CD4-positive, alpha-beta T cell treated with Interleukin-15 for 4 hours (primary cell): ENCODE measurements at regions not wholly inside any gene's neighbourhood (a gene's known extent, or its start where the extent isn't known, plus 50 kb on each side); places are given as distances from the start of the nearest gene placed in this dataset.
"Not testable (repeated sequence)": the region's sequence is repeated elsewhere in the genome, so short reads cannot be mapped to it uniquely, and the experiment has no call there.

Source experiments
- DNase-seq: peaks from one replicate; pipeline ENCODE4 v3.0.0-alpha.2; 2020; ENCODE audit warnings: low spot score

DNA sequence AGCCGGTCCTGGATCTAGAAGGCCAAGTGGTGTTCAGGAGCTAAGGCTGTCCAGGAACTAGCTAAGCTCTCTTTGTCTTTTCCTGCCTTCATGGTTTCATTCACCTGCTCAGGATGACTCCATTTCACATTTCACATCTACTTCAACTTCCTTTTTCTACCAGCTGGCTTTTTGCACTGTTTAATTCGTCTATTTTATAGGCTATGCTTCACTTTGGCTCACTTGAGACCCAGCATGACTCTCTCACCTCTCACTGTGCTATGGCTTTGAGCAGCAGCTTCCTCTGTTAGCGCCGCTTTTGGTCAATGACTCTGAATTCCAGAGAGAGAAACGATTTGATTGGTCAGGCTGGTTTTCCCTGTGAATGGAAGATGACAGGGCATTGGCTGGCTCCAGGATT, 213.5 kb upstream of the CLNK start:
- DNase-seq = no peak

DNA sequence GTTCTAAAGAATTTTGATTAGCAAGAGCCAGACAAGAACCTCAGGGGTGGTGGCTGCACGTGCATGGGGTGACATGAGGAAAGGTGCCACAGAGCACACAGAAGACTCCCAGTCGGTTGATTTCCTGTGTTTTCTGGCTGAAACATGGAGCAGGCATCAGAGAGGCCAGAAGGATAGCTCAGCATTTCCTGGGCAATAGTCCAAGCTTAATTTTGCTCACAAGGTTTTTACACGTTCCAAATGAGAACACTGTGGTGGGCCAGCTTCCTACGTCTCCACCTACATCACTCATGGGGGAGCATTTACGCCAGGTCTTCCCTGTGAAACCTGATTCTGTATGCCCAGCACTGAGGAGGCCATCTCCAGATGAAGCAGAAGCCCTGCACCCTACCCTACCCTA, 212.5 kb upstream of the CLNK start:
- DNase-seq = no peak

DNA sequence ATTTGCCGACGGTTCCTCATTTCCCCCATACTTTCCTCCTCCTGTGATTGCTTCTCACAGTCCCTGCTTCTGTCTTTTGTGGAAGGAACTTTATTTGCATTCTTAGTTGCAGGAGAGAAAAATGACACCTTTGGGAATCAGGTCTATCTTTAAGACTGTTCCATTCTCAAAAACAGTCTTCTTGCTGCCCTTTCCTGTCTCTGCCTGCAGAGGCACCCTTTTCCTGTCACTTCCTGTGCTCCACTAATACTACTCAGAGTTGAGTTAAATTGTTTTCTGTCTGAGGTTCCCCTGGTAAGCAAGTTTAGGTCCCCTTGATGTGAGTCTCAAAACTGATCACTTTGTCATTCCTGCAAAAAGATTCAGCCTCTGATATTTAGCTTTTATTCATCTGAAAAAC, 208.8 kb upstream of the CLNK start:
- DNase-seq = no peak

DNA sequence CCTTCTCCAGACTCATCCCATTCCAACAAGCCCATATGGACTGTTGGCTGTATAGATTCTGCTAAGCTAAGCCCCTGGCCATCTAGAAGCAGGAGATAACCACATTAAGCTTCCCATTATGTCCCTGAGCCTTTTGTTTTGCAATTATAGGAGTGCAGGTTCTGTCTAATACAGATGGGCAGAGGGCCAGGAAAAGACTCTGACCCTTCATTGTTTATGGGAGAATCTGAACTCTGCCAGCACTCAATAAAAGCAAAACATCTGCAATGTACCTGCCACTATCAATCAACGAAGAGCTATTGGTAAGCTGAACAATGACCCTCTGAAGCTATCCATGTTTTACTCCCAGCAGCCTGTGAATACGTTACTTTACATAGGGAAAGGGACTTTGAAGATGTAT, 207.3 kb upstream of the CLNK start:
- DNase-seq = no peak

DNA sequence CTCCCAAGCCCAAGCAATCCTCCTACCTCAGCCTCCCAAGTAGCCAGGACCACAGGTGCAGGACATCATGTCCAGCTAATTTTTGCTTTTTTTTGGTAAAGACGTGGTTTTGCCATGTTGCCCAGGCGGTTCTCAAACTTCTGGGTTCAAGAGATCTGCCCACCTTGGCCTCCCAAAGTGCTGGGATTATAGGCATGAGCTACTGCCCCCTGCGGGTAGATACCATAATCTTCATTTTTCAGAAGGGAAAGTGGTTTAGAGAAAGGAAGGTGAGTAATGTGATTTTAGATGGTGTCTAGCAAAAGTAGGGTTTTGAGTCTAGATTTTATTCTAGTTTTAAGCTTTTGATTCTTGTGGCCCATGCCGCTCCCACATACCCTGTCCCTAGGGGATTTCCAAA, 205.3 kb upstream of the CLNK start:
- no peak for DNase-seq

DNA sequence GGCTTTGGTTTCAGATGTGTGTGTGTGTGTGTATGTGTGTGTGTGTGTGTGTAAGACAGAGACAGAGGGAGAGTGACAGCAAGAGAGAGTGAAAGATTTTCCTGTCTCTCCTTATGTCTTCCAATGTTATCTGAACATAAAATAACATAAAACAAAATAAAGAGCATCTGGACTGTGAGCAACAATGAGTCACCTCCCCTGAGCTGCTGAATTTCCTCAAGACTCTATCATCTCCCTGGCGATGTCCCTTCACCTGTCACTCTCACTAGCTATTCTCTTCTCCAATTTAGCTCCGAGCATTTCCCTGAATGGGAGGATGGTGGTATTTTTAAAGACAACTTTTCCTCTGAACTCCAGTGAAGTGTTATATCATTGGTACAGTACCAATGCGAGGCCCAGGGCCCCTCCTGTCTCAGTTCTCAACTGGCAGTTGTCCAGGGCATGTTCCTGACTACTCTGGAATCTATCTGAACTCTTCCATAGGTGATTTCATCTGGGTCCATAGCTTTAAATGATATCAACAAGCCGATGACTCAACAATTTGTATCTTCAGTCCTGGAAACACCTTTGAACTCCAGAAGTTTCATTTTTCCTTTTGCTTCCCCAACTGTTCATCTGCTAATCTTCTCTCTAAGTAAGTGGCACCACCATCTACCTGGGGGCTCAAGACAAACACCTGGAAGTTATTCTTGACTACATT, 195.0 kb upstream of the CLNK start:
- DNase-seq = no peak

DNA sequence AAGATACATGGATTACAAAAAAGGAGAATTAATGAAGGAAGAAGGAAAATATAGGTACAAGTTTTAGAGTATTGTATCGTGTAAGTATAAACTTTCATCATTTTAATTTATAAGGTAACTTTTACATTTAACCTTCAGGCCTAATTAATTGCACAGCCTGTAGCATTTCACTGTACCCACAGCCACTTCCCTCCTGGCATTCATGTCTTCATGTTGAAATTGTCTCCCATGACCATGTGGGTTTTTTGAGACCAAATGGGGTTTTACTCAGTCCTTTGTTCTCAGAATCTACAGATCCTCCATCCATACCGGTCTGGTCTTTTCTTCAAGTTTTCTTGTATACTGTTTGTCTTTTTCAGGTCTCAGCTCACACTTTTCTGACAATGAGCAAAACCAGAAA, 194.3 kb upstream of the CLNK start:
- no peak for DNase-seq

DNA sequence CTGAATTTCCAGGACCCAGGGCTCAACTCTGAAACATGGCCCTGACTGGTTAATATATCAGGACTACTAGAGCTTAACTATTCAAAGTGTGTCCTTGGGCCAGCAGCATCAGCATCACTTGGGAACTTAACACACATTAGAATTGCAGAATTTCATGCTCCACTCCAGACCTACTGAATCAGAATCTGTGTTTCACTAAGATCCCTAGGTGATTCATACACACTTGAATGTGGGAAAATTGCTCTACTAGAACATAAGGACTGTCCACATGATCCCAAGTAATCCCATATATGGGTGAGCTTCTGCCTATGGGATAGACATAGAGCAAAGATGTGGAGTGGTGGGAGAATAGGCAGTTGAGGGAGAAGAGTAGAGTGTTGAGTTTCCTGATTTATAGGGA, 192.5 kb upstream of the CLNK start:
- no peak for DNase-seq

DNA sequence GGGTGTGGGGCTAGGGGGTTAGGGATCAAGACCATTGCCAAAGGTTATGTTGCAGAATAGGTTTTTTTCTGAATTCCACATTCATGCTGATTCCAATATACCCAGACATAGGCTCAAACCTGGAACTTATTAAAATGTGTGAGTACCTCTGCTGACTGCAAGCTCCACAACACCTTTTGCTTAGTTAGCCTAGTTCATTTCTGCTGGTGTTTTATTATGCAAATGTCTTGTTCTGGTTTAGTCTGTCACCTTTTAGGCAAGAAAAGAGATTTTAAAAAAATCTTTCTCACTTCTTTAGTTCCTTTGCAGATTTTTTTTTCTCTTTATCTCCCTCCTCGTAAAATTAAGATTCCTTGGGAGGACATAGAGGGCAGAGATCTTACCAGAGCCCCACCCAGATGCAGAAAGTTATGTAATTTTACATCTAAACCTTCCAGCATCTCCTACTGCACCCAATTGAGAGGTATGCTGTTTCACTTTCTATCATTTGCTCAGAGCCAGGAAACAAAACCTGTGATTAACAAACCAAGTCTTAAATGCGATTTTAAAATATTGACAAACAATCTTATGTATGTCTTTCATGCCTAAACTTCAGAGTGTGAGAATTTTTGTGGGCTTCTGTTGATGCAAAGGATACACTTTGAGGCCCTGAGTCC, 190.7 kb upstream of the CLNK start:
- no peak for DNase-seq

DNA sequence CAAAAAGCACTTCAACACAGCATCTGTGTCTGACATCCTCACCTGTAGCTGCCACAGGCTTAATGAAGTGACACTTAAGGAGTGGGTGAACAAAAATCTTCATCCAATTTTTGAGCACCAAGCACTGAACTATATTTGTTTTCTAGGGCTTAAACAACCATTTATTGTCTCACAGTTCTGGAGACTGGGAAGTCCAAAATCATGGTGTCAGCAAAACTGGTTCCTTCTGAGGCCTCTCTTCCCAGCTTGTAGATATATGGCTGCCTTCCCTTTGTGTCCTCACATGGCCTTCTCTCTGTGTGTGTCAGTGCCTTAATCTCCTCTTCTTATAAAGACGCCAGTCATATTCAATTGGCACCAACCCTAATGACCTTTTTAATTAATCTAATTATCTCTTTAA, 189.2 kb upstream of the CLNK start:
- no peak for DNase-seq

DNA sequence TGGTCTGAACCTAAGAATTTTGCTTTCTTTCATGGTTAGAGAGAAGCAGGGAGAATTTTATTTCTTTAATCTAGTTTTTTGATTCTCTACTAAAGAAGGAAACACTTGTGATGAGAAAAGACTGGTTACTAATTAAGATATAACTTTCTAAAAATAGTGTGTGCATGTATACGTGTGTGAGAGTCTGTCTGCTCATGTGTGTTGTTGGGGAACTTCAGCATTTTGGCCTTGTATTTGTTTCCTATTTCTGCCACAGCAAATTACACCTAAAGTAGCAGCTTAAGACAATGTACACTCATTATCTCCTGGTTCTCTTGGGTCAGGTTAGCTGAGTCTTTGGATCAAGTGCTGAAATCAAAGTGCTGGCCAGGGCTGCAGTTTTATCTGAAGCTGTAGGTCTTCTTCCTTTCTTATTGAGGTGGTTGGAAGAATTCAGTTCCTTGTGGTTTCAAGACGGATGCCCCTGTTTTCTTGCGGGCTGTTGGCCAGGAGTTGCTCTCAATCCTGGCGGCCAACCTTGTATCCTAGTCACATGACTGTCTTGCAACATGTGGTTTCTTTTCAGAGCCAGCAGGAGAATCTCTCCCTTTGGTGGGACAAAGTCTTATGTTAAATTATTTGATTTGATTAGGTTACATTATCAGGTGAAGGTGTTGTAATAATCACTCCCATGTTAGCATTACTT, 188.4 kb upstream of the CLNK start:
- no peak for DNase-seq

DNA sequence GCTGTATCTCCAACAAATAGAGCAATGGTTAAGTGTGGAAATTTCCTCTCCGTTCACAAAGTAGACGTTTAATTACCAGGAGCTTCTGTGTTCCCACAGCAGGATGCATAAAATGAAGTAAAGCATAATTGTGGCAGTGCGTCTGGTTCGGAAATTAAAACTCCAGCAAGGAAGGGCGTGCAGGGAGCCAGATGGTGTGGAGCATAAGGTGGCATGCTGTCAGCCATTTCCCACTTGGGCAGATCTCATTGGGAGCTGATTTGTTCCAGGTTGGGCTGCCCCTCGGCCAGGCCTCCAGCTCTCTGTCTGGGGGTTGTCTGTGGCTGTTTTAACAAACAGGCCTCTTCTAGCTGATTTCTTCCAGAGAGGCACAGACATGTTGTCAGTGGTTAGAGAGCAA, 182.1 kb upstream of the CLNK start:
- DNase-seq = no peak

DNA sequence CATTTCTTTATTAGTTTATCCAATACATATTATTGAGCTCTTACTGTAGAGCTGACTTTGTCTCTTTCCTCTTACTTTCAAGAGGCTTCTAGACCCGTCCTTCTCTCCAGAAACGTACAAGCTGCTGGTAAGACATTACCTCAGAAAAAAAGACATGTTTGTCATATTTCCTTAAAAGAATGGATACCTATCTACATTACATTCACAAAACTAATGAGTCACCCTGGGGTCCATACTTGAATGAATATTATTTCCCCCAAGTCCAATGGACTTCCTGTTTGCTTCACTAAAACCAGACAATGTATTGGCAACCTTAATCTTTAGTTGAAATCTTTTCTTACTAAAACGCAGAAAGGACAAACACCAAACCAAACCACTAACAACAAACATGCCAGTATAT, 176.5 kb upstream of the CLNK start:
- DNase-seq = no peak

DNA sequence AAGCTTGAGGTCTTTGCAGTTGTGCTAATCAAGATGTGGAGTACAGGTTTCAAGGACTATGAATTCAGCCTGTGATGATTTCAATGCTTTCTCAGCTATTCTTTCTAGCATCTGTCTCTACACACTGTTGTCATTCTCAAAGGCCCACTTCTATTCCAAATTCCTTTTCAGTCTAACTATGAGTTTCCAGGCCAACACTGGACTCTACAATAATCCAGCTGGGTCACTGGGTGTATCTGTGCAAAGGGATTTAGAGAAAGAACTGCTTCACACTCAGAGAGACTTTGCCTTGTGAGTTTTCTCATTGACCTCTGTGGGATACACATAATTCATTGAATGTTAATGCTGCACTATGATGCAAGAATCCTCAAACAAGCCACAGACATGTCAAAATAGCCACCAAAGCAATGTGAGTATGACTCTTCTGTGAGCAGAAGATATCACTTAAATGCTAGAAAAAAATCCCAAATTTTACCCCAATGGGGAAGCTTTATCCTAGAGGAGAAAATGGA, 171.8 kb upstream of the CLNK start:
- no peak for DNase-seq

DNA sequence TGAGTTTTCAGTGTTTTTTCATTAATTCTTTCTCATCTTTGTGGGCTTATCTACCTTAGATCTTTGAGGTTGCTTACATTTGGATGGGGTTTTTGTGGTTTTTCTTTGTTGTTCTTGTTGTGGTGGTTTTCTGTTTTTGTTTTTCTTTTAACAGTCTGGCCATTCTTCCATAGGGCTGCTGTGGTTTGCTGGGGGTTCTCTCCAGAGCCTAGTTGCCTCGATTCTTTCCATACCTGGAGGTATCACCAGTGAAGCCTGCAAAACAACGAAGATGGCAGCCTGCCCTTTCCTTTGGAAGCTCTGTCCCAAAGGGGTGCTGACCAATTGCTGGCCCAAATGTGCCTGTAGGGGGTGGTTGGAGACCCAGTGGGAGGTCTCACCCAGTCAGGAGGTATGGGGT, 168.6 kb upstream of the CLNK start:
- no peak for DNase-seq

DNA sequence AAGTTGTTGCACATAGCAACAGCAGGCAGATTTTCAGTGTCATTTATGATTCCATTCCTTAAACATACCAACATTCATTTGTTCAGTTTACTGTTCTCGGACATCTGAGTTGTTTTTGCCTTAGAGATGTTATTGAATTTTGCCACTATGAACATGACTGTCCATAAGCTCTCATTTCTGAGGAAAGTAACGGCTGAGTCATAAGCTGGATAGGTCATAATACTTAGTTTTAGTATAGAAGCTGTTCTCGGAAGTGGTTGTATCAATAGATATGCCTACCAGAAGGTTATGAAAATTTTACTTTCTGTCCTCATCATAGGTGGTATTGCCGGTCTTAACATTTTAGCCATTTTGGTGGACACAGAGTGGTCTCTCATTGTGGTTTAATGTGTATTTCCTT, 157.1 kb upstream of the CLNK start:
- DNase-seq = no peak

DNA sequence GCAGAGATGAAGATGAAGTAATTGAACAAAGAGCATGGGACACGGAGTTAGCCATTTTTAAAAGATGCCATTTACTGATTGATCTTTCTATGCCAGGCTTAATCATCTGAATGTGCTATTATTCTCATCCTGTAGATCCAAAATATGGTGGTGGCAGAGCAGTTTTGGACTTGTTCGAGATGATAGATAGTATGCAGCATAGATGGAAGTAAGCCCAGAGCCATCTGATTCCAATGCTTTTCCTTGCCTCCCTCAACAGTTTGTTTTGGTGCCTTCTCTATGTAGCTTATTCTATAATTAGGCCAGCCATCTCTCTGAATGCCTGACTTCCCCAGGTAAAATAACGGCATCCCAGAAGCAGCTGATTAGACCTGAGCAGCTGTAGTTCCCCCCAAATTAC, 152.6 kb upstream of the CLNK start:
- no peak for DNase-seq

DNA sequence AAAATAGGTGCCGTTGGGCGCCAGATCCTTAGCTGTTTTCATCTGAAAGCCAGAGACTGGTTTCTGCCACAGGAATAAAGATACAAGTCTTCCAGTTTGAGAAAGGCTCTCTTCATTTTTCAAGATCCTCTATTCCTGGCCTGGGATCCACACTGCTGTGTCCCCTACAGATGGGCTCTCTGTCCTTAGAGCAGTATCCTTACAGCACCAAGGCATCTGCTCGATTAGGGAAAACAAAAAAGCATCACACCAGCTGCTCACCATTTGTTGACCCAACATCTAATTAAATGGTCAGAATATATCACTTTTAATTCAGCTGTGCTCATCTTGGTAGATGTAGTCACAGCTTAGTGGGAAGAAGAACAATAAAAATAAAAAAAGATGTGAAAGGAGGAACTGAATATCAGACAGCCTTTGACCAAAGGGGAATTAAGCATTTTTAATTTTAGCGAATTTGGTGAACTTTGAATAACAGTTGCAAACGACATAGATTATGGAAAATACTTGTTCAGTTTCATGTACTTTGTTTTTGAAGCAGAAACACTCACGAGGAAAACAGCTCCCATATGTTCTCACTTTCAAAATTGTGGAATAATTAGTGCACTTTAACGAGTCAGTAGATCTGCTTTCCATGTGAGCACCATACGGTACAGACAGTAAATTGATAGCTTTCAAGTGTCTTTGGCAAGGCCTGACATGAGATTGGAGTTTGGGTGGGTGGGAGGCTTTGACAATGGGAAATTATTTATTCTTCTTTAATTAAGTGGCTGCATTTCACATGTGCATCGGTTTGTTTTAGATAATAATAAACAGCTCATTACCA, 148.4 kb upstream of the CLNK start:
- no peak for DNase-seq

DNA sequence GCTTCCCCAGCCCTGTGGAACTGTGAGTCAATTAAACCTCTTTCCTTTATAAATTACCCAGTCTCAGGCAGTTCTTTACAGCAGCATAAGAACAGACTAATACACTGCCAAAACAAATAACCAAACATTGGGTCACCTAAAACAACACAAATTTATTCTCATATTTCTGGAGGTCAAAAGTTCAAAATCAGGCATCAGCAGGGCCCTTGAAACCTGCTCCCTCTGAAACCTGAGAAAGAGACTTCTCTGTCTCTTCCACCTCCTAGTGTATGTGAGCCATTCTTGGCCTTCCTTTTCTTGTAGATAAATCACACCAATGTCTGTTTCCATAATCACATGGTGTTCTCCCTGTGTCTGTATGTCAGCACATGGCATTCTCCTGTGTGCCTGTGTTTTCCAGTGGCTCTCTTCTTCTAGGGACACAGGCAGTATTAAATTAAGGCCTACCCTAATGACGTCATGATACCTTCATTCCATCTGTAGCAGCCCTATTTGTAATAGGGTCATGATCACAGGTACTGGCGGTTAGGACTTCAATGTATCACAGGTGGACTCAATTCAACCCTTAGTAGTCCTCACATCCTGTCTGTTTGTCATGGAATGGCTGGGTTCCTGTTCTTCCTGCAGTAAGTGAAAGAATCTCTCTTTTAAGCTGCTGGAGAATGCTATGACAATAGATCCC, 147.3 kb upstream of the CLNK start:
- no peak for DNase-seq

DNA sequence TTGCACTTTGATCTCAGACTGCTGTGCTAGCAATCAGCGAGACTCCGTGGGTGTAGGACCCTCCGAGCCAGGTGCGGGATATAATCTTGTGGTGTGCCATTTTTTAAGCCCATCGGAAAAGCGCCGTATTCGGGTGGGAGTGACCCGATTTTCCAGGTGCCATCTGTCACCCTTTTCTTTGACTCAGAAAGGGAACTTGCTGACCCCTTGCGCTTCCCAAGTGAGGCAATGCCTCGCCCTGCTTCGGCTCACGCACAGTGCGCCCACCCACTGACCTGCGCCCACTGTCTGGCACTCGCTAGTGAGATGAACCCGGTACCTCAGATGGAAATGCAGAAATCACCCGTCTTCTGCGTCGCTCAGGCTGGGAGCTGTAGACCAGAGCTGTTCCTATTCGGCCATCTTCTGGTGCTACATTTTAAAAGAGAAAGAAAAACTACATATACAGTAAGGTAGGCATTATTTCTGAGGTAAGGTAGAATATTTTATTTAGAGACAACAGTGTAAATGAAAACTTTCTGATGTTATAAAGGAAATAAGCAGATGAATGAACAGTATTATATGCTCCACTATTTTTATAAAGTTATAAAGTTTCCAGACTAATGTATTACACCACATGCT, 144.5 kb upstream of the CLNK start:
- DNase-seq = not testable (repeated sequence)

DNA sequence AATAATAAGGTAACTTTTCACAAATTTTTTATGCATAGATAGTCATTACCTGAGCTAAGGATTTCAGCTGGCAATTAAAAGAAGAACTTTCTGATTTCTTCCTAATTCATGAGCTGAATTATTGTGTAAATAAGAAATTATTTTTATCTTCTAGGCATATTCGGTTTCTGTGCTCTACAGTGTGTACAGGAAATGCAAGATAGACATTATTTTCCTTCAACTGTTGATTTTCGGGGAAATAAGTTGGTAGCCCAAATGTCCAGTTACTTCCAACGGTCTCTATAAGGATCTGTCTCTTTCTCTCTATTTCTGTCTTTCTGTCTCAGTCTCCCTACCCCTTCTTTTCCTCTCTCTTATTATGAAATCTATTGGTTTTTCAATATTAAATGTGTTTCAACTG, 137.3 kb upstream of the CLNK start:
- no peak for DNase-seq

DNA sequence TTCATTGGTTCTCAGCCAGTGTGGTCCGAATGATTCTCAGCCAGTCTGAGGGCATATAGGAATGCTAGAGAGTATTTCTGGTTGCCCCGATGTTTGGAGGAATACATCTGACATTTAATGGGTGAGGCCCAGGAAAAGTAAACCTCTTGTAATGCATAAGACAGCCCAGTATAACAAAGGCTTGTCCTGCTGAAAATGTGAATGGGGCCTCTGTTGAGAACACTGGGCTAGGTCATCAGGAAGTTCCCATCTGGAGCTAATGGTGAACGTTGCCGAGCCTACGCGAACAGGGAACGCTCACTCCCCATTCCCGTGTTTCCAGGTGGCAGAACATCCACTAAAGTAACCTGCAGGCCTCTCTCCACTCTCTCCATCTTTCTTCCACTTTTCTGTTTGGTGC, 132.0 kb upstream of the CLNK start:
- no peak for DNase-seq
